HG02610 (cell line): ENCODE measurements at regions not wholly inside any gene's neighbourhood (a gene's known extent, or its start where the extent isn't known, plus 50 kb on each side); places are given as distances from the start of the nearest gene placed in this dataset.
"Not testable (repeated sequence)": the region's sequence is repeated elsewhere in the genome, so short reads cannot be mapped to it uniquely, and the experiment has no call there.

ENCODE experiments used
- ATAC-seq: cut with Tn5 transposase; IDR thresholded peaks from one replicate; pipeline ENCODE4 v1.9.1; 2021; ENCODE audit warnings: mild to moderate bottlenecking, moderate library complexity; ENCODE audit not compliant: unreplicated experiment

DNA sequence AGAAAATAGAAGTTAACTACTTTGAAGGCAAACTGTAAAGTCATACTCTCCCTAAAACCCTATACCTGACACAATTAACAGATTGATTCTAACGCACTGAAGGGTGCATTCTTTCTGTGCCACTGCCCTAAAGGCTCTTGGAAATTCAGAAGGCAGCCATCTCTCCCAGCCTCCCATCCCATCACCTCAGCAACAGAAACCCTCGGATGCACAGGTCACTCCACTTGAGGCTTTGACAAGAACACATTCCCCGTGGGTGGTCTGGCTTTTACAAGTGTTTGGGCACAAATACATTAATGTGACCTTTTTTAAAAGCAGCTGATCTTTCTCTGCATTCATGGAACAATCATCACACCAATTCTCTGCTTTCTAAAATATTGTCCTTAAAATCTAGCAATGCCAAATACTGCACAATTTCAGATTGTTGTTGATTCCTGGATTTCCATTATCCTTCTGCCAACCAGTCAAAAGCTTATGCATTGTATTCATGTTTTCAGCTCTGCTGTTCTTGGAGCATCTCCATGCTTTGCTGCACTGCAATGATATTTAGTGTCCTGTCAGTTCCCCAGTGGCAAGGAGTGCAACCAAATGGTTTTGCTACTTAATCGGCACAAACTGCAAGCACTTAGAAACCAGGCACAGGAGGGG lies 175.6 kb downstream of the TMEM161B start:
- no peak for ATAC-seq

DNA sequence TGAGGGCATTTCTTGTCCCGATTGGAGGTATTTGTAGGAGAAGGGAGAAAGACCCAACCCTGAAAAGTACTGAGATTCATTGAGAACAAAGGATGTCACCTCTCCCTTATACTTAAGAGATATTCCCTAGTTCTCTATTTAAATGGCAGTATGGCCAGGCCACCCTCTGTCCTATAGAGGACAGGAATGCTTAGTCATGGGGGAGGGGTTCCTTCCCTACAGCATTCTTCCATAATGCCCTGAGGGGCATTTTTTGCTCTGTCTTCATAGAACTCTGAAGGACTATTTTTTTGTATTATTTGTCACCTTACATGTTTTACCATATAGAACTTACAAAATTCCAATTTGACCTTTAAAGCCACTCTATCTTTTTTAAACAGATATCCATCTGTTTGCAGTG lies 176.3 kb downstream of the TMEM161B start:
- no peak for ATAC-seq

DNA sequence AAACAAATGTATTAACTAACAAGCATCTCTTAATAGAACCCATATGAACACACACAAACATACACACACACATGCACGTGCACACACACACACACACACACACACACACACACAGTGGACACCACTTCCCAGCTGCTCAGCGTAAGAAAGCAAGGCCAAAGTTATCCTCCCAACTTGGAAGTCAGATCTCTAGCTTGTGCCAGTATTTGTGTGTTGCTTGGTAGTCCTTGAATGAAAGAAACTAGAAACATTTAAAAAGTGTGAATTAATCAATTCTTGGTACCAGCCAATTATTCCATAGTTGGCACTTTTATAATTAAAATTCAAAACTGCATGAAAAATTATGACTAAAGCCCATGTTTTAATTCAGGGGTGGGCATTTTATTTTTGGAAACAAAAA lies 178.1 kb downstream of the TMEM161B start:
- ATAC-seq: no peak

DNA sequence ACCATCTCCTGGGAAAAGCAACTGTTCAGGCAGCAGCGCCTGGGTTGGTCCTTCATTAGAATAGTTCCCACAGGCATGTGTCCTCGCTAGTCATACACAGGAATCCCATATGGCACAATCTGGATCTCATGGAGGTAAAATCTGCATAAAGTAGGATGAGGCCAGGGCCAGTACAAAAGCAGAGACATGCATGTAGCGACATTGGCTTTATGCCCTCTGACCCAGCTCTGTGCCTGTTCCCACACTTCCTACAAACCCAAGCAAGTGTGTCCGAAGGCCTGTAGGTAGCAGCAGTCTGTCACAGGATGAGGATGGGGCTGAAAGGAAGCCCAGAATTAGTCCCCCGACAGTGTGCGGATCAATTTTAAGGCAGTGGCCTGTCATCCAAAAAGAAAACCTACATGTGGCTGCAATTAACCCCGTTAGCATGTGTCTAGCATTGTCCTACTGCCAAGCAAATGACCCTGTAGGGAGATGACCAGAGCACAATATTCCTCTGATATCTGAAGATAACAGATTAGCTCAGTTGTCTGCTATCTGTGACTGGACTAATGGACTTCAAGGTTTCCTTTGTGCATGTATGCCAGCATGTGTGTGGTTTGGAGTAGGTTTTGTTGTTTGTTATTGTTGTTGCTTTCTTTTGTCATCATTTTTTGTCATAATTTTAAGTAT lies 178.8 kb downstream of the TMEM161B start:
- no peak for ATAC-seq

DNA sequence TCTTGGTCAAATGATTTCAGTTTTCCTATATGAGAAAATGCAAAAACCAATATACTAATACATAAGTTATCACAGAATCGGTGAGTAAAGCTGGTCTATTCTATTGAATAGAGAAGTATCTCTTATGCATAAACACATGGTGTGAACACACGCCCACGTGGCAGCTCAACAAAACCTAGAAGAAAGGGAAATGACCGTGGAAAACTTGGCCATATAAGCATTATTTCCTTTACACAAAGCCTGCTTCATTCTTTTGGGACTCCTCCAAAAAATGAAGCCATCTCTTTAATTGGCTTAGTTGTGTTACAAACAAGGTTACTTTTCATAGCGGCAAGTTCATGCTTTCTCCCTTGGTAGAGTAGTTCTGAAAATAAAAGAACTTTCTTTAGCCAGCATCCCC lies 183.2 kb downstream of the TMEM161B start:
- ATAC-seq: no peak

DNA sequence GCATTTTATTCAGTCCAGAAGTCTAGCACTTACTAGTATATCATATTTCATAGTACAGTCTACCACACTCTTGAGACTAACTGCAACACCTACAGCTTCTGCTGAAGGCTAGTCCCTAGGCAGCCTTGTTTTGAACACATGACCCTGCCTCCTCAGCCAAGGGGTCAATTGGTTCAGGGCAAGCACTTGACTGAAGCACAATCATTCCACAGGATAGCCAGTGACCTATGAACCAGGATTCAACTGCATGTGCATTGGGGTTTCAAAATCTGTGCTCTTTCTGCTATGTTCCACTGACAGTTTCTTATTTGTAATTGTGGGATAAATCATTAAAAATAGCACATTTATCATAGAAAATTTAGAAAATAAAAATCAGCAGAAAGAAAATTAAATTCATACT lies 186.8 kb downstream of the TMEM161B start:
- ATAC-seq: no peak

DNA sequence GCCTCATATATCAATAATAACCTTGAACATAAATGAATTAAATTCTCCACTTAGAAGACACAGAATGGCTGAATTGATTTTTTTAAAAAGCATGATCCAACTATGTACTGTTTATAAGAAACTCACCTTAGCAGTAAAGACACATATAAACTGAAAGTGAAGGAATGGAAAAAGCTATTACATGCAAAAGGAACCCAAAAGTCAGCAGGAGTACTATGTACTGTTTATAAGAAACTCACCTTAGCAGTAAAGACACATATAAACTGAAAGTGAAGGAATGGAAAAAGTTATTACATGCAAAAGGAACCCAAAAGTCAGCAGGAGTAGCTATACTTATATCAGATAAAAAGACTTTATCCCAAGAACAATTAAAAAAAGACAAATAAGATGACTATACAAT lies 204.8 kb downstream of the TMEM161B start:
- no peak for ATAC-seq

DNA sequence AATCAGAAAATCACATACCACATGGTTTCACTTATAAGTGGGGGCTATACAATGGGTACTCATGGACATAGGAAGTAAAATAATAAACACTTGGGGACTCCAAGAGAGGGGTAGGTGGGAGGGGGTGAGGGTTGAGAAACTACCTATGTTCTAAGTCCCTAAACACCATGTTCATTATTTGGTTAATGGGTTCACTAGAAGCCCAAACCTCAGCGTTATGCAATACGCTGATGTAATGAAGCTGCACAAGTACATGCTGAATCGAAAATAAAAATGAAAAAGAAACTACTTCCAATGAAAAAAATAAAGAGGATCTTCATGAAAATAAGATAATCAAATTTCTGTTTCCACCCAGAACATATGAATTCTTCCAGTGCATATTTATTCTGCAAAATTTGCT lies 208.5 kb downstream of the TMEM161B start:
- no peak for ATAC-seq

DNA sequence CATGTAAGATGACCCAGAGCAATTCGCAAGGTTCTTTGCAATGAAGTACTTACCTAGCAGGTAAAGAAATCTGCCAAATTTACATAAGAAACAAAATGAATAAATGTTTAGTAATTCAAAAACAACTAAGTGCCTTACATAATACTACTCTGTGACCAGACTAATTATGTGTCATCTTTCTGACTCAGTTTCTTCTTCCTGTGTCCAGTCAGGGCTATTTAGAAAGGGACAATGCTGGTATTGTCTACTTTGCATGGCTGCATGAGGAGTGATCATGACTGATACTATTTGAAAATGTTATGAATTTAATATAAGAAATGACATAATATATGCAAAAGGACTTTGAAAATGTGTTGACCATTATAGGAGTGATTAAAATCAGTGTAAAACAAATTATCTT lies 210.0 kb downstream of the TMEM161B start:
- ATAC-seq: no peak

DNA sequence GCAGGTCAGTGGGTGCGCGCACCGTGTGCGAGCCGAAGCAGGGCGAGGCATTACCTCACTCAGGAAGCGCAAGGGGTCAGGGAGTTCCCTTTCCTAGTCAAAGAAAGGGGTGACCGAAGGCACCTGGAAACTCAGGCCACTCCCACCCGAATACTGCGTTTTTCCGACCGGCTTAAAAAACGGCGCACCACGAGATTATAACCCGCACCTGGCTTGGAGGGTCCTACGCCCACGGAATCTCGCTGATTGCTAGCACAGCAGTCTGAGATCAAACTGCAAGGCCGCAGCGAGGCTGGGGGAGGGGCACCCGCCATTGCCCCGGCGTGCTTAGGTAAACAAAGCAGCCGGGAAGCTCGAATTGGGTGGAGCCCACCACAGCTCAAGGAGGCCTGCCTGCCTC lies 216.2 kb downstream of the TMEM161B start:
- ATAC-seq: not testable (repeated sequence)

DNA sequence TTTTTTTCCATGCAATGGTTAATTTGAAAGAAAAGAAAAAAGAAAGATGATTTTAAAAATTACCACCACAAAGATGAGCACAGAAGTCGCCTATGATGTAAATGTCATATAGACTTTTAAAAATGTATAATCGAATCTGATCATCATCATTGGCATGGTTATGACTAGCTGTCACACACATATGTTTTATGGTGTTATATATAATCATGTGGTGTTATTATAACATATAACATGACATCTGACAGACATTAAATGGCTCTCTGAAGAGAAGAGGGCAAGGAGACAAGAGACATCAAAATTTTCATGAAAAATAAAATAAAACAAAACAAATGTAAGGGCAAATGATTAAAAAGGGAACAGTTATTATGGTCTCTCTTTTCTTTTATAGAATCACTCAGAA lies 217.5 kb downstream of the TMEM161B start:
- ATAC-seq: no peak

DNA sequence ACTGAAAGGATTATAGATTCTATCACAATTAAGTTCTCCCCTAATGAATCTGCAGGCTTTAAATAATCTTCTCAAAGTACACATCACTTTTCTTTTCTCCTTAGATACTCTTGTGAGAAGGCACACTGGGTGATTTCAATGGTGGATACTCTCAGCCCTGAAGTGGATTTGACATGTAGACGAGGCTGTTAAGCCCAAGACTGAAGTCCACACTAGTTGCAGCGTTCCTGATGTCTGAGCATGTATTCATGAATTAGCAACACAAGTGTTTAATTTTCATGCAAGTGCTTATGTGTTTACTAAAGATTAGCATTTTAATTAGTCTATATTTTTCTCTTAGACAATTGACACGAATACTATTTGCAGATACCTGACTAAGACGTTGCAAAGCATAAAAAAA lies 218.9 kb downstream of the TMEM161B start:
- ATAC-seq: no peak

DNA sequence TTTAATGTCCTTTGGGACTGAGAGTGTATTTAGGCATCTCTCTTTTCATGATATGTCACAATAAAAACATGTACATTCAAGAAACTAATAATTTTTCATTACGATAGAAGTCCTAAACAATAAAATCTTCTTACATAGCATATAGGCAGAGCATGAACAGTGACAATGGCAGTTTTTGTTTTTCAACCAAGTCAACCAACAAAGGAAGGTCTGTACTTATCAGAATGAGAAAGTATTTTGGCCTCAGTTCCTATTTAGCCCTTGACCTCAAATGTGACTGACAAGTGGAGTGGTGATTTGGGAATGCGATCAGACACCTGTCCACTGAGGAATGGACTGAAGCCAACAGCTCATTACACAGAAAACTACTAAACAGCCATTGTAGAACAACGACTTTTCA lies 219.5 kb downstream of the TMEM161B start:
- ATAC-seq: no peak

DNA sequence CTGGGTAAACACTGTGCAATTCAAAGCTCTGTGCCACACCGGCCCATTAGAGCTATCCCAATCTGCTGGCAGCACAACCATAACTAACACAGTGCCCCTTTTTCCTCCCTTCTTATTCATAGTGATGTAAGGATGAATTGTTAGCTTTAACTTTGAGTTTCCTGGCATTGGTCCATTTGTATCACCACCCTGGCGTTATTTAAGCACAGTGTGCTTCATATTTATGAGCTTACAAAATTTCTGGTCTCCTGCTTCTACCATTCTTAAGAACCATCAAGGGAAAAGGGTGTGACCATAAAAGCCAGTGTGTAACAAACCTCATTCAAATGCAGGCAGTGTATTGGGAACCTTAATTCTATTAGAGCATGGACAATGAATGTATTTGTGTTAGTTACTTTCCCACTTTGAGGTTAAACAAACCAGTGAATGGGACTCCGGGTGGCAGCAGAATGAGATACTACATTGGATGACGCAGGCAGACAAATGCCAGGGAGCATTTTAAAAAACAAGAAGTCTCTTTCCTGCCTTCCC lies 222.6 kb downstream of the TMEM161B start:
- ATAC-seq: no peak

DNA sequence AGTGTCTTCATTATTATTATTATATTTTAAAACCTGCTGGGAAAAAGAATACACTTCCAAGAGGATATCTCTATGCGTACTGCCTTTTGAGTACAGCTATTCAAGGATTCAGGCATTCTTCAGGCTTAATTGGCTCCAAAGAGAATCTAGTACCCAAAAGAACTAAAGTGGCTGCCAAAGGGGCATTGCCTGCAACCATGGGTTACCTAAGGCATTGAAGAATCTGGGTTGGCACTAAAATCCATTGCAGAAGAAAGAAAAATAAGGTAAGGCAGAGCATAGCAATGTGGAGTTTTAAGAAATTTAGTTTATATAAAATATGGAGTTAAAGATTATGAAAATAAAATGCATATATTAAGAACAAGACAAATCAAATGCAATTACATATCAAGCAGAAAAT lies 223.5 kb downstream of the TMEM161B start:
- ATAC-seq: no peak

DNA sequence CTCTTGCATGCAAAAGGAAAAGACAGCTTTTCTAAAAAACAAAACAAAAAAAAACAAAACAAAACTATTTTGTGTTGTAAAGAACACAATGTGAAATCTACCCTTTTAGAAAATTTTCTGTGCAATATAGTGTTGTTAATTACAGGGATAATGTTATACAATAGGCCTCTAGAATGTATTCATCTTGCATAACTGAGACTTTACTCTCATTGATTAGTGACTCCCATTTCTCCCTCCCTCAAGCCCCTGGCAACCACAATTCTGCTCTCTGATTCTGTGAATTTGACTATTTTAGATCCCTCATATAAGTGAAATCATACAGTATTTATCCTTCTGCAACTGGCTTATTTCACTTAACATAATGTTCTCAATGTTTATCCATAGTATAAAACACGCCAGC lies 234.1 kb downstream of the TMEM161B start:
- ATAC-seq: no peak

DNA sequence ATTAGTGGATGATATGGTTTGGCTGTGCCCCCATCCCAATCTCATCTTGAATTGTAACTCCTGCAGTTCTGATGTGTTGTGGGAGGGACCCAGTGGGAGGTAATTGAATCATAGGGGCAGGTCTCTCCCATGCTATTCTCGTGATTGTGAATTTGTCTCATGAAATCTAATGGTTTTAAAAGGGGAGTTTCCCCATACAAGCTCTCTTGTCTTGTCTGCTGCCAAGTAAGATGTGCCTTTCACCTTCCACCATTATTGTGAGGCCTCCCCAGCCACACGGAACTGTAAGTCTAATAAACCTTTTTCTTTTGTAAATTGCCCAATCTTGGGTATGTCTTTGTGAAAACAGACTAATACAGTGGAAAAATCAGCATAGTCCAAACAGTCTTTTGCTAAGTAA lies 235.5 kb downstream of the TMEM161B start:
- no peak for ATAC-seq

DNA sequence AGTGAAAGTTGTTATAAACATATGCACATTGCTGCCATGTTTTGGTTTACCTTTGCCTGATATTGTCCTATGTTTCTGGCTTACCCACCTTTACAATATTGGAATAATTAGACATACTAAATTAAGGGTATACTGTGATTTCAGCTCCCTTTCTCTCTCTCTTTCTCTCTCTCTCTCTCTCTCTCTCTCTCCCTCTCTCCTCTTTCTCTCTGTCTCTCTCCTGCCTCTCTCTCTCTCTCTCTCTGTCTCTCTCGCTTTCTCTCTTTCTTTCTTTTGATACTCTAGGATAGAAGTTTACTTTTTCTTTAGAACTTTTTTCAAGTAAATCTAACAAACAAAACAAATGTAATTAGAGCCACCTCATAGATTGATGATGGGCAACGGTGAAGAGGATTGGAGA lies 239.6 kb downstream of the TMEM161B start:
- ATAC-seq: no peak

DNA sequence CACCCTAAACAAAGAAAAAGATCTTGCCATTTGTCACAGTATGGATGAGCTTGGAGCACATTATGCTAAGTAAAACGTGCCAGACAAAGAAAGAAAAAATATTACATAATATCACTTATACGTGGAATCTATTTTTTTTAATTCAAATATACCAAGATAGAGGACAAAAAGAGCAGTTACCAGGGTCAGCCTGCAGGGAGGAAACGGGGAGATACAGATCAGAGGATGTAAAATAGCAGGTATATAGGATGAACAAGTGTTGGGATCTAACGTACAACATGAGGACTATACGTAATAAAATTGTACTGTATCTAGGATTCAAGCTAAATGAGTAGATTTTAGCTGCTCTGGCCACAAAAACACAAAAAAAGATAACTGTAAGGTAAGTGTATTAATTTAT lies 247.5 kb downstream of the TMEM161B start:
- ATAC-seq: no peak

DNA sequence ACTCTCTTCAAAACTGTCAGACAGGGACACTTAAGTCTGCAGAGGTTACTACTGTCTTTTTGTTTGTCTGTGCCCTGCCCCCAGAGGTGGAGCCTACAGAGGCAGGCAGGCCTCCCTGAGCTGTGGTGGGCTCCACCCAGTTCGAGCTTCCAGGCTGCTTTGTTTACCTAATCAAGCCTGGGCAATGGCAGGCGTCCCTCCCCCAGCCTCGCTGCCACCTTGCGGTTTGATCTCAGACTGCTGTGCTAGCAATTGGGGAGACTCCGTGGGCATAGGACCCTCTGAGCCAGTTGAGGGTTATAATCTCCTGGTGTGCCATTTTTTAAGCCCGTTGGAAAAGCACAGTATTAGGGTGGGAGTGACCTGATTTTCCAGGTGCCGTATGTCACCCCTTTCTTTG lies 253.7 kb downstream of the TMEM161B start:
- ATAC-seq: not testable (repeated sequence)

DNA sequence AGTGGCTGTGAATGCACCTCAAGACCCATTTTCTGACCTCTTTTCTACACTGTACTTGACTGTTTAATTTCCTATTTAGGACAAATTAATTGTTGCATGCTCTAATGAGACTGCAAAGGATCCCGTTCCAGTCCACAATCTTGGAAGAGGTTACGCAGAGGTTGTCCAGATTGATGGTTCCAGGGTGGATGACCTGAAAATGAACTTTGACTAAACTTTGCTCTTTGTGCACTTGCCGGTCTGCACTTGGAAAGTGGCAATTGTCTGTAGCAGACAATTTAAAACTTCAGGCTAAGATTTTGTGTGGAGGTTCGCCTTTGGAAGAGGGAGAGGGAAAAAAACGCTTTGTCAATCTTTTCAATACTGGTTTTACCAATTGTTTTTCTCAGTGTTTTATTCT lies 267.8 kb downstream of the TMEM161B start:
- no peak for ATAC-seq

DNA sequence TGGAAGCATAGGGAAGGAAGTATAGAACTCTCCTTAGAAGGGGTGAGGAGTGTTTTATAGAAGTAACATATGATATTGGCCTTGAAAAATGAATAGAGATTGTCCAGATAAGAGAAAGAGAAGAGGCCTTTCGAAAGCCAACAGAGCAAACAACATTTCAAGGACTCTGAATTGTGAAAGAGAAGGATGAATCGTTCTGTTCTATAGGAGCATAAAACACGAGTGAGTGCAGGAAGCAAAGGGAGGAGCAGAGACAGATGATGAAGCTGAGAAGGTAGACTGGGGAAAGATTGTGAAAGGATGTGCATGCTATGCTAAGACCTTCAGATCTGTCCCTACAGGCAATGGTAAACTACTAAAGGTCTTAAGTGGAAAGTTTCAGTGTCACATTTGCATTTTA lies 271.0 kb downstream of the TMEM161B start:
- ATAC-seq: no peak

DNA sequence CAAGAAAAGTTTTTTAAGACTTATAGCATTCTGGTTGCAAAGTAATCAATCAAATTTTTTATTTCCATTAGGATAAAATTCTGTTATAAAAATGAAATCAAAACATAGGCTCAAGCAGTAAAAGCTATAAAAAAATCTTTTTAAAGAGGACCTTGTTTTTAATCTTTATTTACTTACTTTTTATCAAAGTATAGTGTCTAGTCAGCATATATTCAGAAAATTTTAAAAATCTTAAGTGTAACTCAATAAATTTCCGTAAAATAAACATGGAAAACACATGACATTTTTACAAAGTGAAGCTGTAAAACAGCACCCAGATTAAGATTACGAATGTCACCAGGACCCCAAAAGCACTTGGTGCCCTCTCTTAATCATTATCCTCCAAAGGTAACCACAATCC lies 302.4 kb downstream of the TMEM161B start:
- ATAC-seq: no peak
